ENCODE measurements at regions not wholly inside any gene's neighbourhood (a gene's known extent, or its start where the extent isn't known, plus 50 kb on each side); places are given as distances from the start of the nearest gene placed in this dataset.

DNA sequence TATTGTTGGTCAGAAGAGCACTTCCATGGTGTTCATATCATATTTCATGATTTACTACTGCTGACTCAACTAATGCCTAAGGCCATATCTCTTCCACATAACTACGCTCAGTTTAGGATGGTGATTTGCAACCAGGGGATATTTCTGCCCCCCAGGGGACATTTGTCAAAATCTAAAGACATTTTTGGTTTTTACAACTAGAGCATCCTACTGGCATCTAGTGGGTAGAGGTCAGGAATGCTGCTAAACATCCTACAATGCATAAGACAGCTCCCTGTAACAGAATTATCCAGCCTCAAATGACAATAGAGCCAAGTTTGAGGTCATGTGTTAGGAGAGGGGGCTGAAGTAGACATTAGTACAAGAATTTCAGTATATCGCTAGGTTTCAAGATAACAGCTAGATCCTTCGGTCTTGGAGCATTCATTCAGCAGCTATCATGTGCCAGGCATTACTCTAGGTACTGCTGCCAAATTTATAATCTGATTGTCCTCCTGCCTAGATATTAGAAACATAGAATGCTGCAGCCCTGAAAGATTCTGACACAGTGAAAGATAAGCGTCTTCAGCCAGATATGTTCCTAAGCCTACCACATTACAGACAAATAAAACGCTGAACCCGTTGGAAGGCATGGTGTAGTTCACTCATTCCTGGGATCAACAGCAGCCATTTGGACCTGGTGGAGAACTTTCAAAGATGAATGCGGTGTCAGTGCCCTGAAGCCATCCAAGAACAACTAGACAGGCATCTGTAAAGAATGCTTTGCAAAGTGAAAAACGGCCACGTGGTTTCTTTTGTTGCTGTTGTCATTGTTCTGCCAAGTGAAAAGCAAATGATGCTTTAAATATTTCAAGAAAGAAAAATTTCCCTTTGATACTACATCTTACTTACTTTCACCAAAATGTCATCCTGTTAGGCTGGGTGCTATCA is 55.5 kb upstream of the FST start:
- TF ChIP-seq, protein P1, sequence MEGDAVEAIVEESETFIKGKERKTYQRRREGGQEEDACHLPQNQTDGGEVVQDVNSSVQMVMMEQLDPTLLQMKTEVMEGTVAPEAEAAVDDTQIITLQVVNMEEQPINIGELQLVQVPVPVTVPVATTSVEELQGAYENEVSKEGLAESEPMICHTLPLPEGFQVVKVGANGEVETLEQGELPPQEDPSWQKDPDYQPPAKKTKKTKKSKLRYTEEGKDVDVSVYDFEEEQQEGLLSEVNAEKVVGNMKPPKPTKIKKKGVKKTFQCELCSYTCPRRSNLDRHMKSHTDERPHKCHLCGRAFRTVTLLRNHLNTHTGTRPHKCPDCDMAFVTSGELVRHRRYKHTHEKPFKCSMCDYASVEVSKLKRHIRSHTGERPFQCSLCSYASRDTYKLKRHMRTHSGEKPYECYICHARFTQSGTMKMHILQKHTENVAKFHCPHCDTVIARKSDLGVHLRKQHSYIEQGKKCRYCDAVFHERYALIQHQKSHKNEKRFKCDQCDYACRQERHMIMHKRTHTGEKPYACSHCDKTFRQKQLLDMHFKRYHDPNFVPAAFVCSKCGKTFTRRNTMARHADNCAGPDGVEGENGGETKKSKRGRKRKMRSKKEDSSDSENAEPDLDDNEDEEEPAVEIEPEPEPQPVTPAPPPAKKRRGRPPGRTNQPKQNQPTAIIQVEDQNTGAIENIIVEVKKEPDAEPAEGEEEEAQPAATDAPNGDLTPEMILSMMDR (conservative IDR thresholded peaks at IDR 0.05; ENCODE audit: low read depth, low read length) = peak; percentile 52
- TF ChIP-seq EZH2 (IDR thresholded peaks at IDR 0.05; ENCODE audit: low read length, unreplicated experiment) (no peak), EZH2phosphoT487 (IDR thresholded peaks at IDR 0.05; ENCODE audit: borderline replicate concordance, low read length) (no peak)

All from PC-3 (cell line).